Stimulated activated naive CD8-positive, alpha-beta T cell treated with anti-CD3 and anti-CD28 coated beads, Interleukin-15, Interleukin-2, amounts not matched to agents 100 U/mL and 50 U/mL, for 24 hours (primary cell): ENCODE measurements at regions not wholly inside any gene's neighbourhood (a gene's known extent, or its start where the extent isn't known, plus 50 kb on each side); places are given as distances from the start of the nearest gene placed in this dataset.
A peak's percentile ranks its signal among the peaks of the same experiment; 100 is the strongest.
"Not testable (repeated sequence)": the region's sequence is repeated elsewhere in the genome, so short reads cannot be mapped to it uniquely, and the experiment has no call there.

Experiments used
- ATAC-seq: fragments of 150-1000 bp; cut with Tn5 transposase; one replicate; pipeline ENCODE4 v1.10.0; 2021
- DNase-seq: peaks from one replicate; pipeline ENCODE4 v3.0.0; 2021

DNA sequence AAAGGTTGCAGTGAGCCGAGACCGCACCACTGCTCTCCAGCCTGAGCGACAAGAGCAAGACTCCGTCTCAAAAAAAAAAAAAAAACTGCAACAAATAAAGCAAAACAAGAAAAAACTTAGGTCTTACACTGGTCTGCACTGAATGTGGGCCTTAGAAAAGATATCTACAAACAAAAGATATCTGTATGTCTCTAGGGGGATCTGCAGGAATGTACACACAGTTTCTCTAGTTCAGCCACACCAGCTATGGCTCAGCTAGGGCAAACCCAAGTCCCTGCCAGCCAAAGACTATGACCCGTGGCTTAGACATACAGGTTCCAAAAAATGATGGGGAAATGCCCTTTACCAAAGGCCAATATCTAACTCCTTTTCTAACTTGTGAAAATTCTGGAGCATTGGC lies 202.4 kb upstream of the KAZN start:
- DNase-seq (no peak), ATAC-seq (no peak)

DNA sequence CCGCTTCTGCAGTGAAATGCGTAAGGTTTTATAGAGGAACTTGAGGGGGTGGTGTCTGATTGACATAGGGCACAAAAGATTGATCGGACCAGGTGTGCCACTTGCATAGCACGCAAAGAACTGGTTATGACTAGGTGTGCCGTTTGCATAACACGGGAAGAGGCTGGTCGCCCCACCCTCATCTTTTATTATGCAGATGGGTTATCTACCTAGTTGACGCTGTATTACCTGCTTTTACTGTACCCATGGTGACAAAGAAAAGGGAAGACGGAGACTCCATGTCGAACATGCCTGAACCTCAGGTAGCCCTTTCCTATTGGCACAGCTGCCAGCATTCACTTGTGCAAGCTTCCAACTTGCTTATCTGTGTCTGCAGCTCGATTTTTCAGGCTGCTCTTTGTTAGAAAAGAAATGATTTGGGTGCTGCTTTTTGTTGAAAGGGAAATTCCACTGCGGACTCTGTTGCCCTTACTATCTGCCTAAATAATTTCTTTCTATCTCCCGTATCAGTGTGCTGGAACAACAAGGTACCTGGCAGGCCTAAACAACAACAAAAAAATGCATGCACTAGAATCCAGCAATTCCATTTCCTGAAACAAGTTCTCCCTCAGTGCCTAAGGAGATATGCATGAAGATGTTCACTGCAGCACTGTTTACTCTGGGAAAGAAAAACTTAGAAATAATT lies 194.4 kb upstream of the KAZN start:
- ATAC-seq (no peak), DNase-seq (no peak)

DNA sequence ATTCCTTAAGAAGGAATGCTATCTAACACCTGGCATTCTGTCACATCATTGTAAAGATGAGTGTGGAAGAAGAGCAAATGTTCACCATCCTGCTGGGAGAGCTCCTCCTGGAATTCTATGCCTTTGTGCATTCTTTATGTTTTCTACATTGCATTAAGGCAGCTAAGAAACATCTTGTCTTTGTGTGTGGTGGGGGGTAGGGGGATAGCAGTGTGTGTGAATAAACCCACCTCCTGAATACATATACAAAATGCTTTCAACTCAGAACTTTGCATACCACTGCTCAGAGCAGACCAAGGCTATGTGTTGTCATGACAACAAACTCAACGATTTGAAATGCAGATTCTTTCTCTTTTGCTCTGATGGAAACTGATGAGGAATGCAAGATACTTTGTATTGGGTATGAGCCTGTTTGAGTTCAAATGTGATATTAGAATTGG lies 193.6 kb upstream of the KAZN start:
- ATAC-seq = no peak
- DNase-seq = no peak

DNA sequence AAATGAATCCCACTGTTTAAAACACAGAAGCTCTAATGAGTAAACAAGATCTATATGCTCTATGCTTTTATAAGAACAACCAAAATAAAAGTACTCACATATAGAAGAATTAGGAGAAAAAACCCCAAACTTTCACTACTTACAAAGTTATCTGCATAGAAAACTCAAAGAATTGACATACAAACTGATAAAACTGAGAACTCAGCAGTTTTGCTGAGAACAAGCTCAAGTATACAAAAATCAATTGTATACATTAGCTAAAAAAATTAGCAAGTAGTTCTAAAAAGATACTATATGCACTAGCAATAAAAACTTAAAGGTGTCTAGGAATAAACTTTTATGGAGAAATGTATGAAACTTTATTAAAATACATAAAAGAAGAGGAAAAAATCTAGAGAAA lies 186.2 kb upstream of the KAZN start:
- ATAC-seq = no peak

DNA sequence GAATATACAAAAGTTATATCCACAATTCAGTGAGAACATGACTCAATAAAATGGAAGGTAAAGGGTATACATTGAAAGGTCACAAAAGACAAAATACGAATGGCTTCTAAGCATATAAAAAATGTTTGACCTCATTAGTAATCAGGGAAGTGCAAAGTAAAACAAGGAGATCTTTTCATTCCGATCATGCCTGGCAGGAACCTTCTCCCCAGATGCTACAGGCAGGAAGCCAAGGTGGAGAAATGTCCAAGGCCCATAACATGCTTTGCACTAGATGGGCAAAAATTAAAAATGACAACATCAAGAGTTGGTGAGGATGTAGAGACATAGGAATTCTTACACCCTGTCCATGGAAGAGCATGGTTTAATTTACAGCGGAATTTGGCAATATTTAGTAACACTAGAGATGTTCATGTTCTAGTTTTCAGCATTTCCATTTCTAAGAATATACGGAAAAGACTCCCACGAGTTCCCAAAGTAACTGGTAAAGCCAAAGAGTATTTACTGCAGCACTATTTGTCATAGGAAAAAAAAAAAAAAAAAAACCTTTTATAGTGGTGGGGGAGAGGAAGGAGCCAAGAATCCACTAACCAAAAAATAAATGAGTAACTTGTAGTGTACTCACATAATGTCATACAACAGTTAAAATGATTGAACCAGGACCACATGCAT lies 184.5 kb upstream of the KAZN start:
- no peak for DNase-seq
- no peak for ATAC-seq

More for the DNA sequence above, 186.2 kb upstream of the KAZN start:
- DNase-seq = no peak

DNA sequence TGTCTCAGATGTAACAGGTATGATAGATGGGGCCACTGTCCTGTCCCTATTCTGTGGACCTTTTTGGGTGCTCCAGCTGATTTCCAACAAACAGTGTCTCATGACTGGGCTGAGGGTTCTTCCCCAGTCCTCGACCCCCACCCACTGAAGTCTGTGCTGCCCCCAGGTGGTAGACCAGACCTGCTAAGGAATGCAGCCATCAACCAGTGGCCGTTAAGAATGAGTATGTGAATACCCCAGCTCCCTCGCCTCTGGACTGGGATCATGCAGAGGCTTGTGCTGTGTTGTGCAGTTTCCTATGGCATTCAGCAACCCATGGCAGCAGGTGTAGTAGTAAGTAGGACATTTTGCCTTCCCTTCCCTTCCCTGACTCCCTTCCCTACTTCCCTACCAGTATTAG lies 183.1 kb upstream of the KAZN start:
- DNase-seq (peak; percentile 13), ATAC-seq (no peak)

DNA sequence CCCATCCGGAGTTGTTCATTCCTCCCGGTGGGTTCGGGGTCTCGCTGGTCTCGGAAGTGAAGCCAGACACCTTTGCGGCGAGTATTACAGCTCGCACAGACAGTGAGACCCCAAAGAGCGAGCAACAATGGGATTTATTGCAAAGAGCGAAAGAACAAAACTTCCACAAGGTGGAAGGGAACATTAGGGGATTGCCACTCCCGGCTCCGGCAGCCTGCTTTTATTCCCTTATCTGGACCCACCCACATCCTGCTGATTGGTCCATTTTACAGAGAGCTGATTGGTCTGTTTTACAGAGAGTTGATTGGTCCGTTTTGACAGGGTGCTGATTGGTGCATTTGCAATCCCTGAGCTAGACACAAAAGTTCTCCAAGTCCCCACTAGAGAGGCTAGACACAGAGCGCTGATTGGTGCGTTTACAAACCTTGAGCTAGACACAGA lies 178.7 kb upstream of the KAZN start:
- ATAC-seq, DNase-seq: not testable (repeated sequence)

DNA sequence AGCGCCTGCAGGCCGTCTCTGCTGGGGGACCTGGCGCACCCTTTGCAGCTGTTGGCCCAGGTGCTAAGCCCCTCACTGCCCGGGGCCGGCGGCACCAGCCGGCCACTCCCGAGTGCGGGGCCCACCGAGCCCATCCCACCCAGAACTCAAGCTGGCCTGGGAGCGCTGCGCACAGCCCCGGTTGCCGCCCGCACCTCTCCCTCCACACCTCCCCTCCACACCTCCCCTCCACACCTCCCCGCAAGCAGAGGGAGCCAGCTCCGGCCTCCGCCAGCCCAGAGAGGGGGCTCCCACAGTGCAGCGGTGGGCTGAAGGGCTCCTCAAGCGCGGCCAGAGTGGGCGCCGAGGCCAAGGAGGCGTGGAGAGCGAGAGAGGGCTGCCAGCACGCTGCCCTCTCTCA lies 177.8 kb upstream of the KAZN start:
- no peak for ATAC-seq
- no peak for DNase-seq

DNA sequence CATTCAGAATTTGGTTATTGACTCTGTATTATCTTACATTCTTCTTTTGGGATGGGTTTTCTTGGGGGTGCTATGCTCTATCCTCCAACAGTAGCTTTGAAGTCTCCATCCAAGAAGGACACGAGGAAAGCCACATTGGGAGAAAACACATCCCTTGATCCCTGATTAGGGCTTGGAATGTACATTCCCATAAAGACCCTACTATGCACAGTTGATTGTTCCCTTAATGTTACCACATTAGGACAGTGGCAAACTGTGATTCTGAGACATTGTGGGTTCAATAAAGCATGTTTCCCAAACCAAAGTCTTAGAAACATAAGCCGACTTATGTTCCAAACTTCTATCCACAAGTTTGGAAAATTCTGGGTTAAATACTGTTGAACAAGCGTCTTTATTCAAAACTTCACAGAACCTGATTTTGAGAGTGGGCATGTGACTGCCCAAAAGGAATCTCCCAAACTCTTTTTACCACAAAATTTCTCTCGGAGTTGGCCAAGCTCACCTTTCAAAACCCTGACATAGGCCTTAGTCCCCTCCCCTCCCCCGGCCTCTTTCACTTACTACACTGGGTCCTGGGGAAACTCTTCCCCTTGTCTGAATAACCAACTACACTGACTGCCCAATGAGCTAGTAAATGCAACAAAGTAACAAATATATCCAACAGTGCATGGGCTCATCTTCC lies 177.0 kb upstream of the KAZN start:
- ATAC-seq (no peak), DNase-seq (no peak)

DNA sequence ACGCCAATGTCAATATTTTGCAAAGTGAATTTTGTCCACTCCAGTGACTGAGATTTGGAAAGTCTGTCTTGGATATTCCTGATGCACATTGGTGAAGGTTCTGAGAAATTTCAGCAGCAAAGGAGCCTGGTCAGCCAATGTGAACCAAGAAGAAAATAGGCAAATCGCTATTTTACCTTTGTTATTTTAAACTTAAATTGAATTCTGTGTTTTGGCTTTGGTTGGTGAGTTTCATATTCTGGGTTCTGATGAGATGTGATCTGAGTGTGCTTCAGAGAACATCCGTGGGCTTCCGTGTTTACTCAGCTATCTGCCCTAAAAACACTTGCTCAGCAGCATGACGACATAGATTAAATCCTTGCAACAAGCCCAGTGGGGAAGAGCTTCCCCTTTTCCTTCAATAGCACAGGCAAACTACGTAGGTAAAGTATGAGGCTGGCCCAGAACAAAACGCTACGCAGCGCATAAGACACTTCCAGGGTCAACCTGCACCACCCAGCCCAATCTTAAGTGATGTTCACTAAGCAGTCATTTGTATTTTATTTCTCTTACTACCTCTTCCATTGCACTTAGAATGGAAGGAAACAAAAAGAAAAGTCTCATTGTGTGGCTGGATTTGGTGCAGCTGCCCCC lies 176.4 kb upstream of the KAZN start:
- DNase-seq = no peak
- ATAC-seq = no peak

DNA sequence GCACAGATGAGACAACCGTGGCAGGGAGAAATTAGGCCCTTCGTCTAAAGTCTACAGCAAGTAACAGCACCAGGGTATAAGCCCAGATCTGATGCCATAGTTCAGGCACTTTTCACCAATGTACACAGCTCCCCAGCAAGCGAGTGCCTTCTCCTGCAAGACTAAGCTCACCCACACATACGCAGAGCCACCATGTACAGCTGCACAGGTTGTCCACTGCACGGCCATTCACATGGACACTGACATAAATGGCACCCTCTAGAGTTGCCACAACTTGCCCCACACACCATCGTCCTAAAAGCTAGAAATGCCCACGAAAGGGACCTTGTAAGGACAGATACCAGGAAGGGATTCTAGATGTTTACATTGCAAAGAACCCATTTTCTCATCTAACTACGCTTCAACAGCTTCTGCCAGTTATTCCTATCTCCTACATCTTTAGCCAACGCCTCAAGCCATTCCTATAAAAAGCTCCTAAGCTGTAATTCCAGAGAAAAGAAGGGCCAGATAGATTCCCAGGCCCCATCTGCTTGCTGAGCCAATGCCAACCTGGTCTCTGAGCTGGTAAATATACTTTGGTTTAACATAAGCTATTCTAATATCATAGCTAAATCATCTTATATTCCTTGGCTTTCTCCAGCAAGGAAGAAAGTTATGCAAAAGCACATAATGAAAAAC lies 174.0 kb upstream of the KAZN start:
- no peak for ATAC-seq

DNA sequence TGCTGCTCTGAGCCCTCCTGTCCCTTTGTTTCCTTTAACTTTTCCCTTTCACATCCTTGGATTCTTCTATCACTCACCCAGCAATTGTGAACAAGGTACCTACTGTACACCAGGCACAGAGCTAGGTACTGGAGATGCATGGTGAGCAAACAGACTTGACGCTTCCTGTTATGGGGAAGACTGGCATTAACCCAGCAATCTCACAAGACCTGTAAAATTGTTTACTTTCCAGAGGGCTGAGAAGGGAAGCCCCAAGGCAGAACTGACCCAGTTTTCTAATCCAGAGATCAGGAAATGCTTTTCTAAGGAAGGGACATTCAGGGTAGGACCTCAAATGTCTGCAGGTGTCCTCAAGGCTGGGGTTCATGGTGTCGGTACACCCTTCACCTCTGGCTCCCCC lies 171.6 kb upstream of the KAZN start:
- no peak for DNase-seq
- ATAC-seq = no peak

More for the DNA sequence above, 174.0 kb upstream of the KAZN start:
- no peak for DNase-seq

DNA sequence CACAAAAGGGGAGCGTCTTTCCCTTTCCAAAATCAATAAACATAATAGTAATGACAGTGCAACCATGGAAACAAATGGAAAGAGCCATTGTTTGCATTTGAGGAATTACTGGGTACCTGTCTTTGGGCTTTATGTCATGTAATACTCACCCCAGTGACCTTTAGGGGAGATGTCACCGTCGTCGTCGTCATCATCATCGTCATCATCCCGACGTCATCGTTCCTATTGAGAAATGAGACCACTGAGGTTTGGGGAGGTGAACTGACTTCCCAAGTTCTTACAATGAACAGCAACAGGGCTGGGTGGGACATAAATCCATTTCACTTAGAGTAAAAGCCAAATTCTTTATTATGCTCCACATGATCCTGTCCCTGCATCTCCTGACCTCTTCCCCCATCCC lies 168.9 kb upstream of the KAZN start:
- DNase-seq (no peak), ATAC-seq (no peak)

DNA sequence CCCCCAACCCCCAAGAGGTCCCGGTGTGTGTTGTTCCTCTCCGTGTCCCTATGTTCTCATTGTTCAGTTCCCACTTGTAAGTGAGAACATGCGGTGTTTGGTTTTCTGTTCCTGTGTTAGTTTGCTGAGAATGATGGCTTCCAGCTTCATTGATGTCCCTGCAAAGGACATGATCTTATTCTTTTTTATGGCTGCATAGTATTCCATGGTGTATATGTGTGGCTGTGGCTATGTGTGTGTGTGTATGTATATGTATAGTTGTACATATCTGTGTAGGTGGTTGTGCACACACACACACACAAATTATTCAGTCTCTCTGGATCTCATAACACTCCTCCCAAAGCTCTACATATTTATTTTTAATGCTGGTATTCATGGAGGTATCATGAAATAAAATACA lies 165.8 kb upstream of the KAZN start:
- ATAC-seq, DNase-seq: not testable (repeated sequence)

DNA sequence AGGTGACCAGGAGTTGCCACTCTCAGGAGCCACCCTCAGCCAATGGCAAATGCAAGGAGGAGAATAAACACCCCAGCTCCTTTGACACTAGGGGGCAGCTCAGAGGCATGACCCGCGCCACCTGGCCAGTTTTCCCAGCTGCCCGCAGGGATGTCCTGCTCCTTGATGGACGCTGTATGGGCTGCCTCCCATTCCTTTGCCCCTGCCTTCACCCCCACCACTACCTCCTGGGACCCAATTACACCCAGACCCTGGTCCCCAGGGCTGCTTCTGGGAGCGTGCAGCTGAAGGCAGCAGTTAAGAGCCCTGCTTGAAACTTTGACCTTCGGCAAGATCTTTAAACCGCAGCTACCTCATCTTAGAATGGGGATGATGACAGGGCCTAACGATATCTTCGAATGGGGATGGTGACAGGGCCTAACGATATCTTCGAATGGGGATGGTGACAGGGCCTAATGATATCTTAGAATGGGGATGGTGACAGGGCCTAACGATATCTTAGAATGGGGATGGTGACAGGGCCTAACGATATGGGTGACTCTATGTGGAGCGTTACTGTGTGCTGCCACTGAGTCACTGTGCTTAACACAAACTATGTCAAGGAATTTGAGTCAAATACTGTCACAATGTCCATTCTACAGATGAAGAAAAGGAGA lies 163.0 kb upstream of the KAZN start:
- ATAC-seq = no peak
- DNase-seq = no peak

DNA sequence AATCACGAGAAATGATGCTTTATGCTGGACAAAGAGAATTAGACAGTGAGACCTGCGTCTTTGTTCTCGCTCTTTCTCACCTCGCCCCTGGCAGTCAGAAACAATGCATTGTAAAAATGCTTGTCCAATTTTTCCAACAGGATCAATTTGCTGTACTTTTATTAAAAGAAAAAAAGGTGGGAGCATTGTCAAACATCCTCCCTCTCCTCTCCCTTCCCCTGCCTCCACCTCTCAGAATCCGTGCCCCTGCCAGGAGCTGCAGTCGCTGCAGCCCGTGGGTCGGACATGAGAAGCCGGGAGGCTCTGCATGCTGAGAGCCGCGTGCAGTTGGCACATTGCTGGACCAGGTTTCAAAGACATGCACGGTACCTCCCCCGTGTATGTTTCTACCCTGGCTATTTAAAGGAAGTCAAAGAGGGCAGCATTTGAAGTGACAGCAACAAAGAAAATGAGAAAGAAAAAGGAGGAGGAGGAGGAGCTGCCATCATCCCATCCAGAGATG lies 161.0 kb upstream of the KAZN start:
- ATAC-seq (no peak), DNase-seq (no peak)

DNA sequence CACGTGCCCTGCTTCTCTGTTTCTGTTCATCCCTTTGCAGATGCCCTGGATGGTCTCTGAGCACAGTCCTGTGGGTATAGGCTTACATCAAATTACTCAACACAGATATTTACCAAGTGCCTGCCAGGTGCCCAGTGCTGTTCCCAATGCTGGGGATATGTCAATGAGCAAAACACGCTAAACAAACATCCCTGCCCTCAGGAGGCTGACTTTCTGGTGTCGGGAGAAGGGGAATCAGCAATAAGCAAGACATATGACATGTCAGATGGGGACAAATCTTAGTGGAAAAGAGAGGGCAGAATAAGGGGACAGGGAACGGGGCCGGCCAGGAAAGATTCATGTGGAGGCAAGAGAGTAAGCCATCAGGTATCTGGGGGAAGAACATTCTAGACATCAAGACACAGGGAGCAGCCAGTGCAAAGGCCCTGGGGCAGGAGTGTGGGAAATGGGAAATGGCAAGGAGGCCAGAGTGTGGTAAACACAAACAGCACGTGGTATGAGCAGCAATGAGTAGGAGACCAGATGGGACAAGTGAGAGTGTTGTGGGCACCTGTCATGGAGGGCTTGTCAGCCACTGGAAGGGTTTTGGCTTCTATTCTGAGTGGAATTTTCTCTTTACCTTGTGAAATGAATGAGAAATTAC lies 160.2 kb upstream of the KAZN start:
- DNase-seq (no peak), ATAC-seq (no peak)

DNA sequence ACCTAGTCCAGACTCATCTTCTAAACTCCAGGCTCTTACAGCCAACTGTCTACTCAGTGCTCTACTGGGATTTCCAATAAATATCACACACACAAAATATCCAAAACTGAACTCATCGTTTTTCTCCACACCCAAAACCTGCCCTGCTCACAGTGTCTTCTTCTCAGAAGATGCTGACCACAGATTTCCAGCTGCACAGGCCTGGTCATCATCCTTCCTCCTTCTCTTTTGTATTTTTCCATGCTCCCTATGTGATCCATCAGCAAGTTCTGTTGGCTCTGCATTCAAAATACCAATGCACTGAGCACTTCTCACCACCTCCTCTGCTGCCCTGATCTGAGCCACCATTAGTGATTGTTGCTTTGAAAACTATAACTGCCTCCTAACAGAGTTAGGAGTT lies 159.5 kb upstream of the KAZN start:
- ATAC-seq (no peak), DNase-seq (no peak)

DNA sequence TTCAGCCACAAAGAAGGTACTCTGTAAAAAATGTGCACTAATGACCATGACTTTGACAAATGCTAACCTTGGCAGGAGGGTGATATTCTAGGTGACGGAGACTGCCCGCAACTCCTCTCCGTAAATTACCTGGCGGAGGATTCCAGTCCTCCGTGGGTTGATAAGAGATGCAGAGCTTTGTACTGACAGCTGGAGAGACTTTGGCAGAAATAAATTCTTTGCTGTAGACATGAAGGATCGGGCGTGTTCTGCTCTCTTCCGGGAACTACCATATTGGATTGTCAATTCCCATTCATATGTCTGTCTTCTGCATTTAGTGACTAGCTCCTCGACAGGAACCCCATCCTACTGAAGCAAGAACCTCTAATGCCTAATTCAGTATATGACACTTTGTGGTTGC lies 158.3 kb upstream of the KAZN start:
- ATAC-seq (no peak), DNase-seq (no peak)

DNA sequence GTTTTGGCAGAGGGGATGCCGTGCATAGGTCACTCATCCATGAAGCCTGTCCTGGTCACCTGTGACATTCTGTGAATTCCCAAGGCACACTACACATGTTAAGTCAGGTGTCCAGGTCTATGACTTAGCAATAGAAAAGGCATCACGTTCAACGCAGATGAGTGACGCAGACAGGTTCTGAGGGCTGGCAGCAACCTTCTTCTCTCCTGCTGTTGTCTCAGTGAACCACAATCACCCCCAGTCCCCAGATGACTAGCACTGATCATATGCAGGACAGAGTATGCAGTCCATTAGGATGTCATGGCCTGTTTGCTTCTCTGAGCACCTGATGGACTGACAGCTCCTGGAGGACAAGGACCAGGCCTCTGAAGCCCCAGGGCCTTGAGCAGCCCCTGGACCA lies 157.8 kb upstream of the KAZN start:
- no peak for DNase-seq
- ATAC-seq = no peak

DNA sequence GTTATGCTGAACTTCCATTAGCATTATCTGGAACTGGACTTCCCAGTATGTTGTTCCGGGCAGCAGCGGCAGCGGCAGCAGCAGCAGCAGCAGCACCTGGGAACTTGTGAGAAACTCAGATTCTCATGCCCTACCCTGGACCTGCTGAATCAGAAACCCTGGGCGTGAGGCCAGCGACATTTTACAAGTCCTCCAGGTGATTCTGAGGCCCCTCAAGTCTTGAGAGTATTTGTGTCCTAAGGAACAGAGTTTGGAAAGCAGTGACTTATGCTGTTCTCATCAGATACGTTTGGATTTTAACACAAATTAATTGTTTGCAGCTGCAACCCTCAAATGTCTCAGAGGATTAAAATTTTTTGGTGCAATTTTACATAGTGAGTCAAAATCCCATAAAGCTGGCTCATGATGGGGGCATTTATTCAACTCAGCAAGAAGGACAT lies 157.2 kb upstream of the KAZN start:
- DNase-seq = no peak
- no peak for ATAC-seq
